Stomach (tissue), 4 donors: ENCODE measurements at regions not wholly inside any gene's neighbourhood (a gene's known extent, or its start where the extent isn't known, plus 50 kb on each side); places are given as distances from the start of the nearest gene placed in this dataset.

Source experiments
- CTCF ChIP-seq, 7 experiments: fragments of 450-650 bp in 4 of 7; fragments of 200-600 bp in 3 of 7; sonication (generic) in 3 of 7; IDR thresholded peaks; one replicate each; pipeline ENCODE4 v1.5.1; 2016 to 2019; ENCODE audit warnings: antibody characterized with exemption in 7 of 7, control low read depth in 2 of 7, mild to moderate bottlenecking in 1 of 7
- POLR2A ChIP-seq, 4 donors: fragments of 450-650 bp; IDR thresholded peaks; one replicate each; pipeline ENCODE4 v1.6.1; 2016; ENCODE audit warnings: antibody characterized with exemption in 4 of 4, control low read depth in 2 of 4, mild to moderate bottlenecking in 1 of 4, moderate library complexity in 1 of 4

- TF ChIP-seq CTCF (IDR thresholded peaks at IDR 0.05) = no peak
- no peak for TF ChIP-seq POLR2A (IDR thresholded peaks at IDR 0.05)
Measured at GRCh38 chr21:16829532-16829931, 683.3 kb upstream of the CXADR start.
